NCI-H1105 (cell line): ENCODE measurements at regions not wholly inside any gene's neighbourhood (a gene's known extent, or its start where the extent isn't known, plus 50 kb on each side); places are given as distances from the start of the nearest gene placed in this dataset.

Source experiments
- DNase-seq: peaks from one replicate; lab custom pipeline; 2025; lab: John Stamatoyannopoulos, UW

- no peak for DNase-seq
These were observed 286.9 kb upstream of the EMCN start for GRCh38 chr4:100804576-100805360.

DNA sequence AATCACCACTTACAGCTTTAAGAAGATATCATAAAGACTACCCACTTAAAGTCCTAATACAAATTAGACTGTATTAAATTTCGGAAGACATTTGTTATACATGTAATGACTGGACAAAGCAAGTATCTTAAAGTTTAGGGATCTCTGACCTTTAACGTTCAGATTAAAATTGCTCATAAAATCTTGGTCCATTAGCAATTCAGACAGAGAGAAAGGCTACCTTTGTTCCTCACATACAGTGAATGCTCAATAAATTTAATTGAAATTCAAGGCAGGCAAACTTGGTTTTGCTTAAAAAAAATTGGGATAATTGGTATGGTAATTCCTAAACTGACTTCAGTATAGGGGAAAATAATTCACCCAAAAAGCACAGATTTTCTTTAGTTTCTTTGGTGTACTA lies 285.9 kb upstream of the EMCN start:
- no peak for DNase-seq

- DNase-seq, result no peak
These were observed 282.1 kb upstream of the EMCN start for GRCh38 chr4:100799761-100800539.

- no peak for DNase-seq
These were observed 280.0 kb upstream of the EMCN start for GRCh38 chr4:100797791-100798190.

GRCh38 chr4:100797356-100797755 lies 279.5 kb upstream of the EMCN start:
- DNase-seq, result no peak

DNA sequence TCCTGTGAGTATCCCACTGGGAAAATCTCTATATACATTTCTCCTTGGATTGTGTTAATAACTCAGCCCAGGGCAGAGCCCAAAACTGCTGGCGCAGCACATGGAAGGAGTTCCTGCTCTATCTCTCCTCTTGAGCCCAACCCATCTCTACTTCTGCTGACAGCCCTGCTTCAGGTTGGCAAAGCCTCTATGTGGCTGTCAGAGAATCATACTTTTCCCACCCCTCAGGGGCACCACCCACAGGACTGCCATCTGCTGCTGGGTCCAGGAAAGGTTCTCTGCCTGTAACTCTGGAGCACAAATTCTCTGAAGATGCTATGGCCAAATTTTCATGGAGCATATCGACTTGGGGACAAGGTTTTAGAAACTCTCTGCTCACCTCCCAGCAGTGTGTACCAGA lies 278.5 kb upstream of the EMCN start:
- no peak for DNase-seq

- DNase-seq, result no peak
These were observed 277.8 kb upstream of the EMCN start for GRCh38 chr4:100795581-100795980.

DNA sequence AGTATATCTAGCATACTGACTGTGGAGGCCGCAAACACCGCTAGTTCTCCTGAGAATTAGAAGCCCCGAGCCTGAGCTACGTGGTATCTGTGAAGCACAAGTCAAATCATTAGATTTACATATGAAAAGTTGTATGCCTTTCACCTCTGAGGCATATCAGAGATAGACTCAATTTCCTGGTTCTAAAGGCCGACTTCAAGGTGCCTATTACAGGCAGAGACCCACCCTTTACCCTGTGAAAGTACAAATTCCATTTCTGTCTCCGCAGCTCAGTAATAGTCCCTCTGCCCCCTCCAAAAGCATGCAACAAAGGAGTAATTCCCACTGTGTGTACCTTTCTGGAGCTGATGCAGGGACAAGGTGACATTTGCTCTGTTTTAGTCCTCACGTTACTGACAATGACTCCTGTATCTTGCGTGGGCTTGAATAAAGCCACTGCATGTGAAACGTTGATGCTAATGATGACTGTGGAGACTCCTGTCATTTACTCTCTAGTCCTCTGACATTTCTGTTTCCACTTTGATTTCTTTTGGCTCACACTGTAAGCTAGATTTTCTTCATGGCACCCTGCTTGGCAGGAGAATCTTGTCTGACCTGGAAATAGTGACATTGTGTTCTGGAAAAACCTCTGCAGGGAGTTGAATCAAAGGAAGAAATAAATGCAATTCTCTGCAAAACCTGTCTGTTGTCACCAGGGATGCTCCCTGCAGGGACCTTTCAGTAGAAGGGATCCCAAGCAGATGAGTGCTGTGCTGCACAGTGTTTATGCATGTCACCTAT lies 273.2 kb upstream of the EMCN start:
- no peak for DNase-seq

GRCh38 chr4:100789991-100790390 lies 272.2 kb upstream of the EMCN start:
- DNase-seq, result no peak

DNA sequence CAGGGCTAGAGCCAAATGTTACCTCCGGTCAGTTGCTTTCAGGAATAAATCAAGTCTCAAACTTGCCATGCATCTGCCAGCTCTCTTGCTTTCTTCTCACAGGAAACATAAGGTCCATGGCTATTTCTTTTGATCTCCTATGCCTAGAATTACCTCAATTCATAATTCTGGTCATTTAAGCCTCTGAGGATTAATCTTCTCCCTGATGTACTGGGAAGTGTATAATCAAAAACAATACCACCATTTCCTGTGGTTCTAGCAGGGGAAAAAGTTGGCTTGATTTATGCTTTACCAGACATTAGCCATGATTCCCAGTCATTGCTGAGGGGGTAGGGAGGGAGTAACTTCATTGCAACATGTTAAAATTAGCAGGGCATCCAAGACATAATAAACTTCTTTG lies 268.7 kb upstream of the EMCN start:
- DNase-seq, result no peak

- no peak for DNase-seq
These were observed 264.5 kb upstream of the EMCN start for GRCh38 chr4:100782356-100782755.

- DNase-seq, result no peak
These were observed 263.6 kb upstream of the EMCN start for GRCh38 chr4:100781435-100781834.

DNA sequence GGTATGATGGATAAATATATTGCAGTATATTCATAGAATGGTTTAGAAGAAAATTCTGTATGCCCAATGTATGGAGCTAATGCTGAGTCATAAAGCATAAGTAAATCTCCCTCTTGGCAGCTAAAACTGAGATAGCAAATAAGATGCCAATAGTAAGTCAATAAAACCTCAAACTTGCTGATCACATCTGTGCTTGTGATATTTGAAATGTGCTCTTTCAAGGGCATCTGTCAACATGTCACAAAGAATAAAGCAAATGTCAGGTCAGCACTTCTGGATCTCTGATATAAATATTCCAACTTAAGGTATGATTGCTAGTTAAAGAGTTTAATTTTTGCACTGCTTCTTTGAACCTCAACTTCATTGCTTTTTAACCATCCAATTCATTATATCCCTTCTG lies 262.3 kb upstream of the EMCN start:
- DNase-seq, result no peak

- no peak for DNase-seq
These were observed 260.6 kb upstream of the EMCN start for GRCh38 chr4:100778431-100778830.

DNA sequence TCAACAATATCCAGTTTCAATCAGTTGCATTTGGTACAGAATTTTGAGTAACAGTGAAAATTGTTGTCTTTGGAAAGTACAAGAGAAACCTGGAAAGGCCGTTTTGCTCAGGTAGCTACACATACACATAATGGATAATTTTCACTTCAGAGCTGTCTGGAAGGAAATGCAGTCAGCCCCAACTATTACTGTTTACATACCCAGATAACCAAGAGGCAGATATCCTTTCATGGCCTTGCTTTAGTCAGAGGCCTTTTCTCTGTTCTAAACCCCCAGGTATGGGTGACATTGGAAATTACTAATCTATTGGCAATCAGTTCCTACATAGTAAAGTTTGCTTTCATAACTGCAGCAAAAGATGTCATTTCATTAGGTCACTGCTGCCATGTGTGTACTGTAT lies 244.9 kb upstream of the EMCN start:
- DNase-seq, result no peak

- no peak for DNase-seq
These were observed 236.9 kb upstream of the EMCN start for GRCh38 chr4:100754751-100755150.

GRCh38 chr4:100746141-100746739 lies 228.4 kb upstream of the EMCN start:
- no peak for DNase-seq

- no peak for DNase-seq
These were observed 224.2 kb upstream of the EMCN start for GRCh38 chr4:100742045-100742444.

DNA sequence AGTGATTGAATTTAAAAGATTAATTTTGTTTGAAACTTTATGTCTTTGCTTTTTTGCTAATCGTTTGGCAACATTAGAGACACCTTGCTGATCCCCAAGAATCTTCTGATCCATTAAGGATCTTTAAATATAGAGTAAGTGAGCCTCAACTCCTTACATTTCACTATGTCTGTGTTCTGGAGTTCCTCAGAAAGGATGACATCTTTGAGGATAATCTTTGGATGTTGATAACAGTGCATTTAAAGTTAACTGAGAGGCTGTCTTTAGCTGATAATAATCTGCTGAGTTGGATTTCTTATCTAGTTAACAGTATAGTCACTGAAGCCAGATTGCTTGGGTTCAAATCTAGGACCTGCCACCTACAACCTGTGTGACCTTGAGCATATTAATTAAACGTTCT lies 221.6 kb upstream of the EMCN start:
- DNase-seq, result no peak

GRCh38 chr4:100738196-100739165 lies 220.7 kb upstream of the EMCN start:
- no peak for DNase-seq
